Adrenal gland (tissue), 5 donors: ENCODE measurements at regions not wholly inside any gene's neighbourhood (a gene's known extent, or its start where the extent isn't known, plus 50 kb on each side); places are given as distances from the start of the nearest gene placed in this dataset.
"Not testable (repeated sequence)": the region's sequence is repeated elsewhere in the genome, so short reads cannot be mapped to it uniquely, and the experiment has no call there.

Experiments used
- CTCF ChIP-seq, 6 experiments: fragments of 450-650 bp in 4 of 6; fragments of 200-600 bp in 2 of 6; sonication (generic) in 1 of 6; IDR thresholded peaks; 1 replicate in 5 of 6; 2 replicates in 1 of 6; pipeline versions ENCODE4 v1.5.1 to v1.8.0; 2016 to 2021; ENCODE audit warnings: antibody characterized with exemption in 6 of 6, mild to moderate bottlenecking in 2 of 6, moderate library complexity in 1 of 6
- POLR2A ChIP-seq, 2 donors: fragments of 450-650 bp; IDR thresholded peaks; one replicate each; pipeline ENCODE4 v1.6.1; 2017; ENCODE audit warnings: antibody characterized with exemption in 2 of 2, mild to moderate bottlenecking in 2 of 2, moderate library complexity in 1 of 2
- donor health status: DM: no; HTN: no; CAD: no.

GRCh38 chr7:75511-75910 is 116.9 kb upstream of the FAM20C start:
- not testable (repeated sequence) for TF ChIP-seq CTCF, POLR2A (IDR thresholded peaks at IDR 0.05)
